ENCODE measurements at regions not wholly inside any gene's neighbourhood (a gene's known extent, or its start where the extent isn't known, plus 50 kb on each side); places are given as distances from the start of the nearest gene placed in this dataset.
"Not testable (repeated sequence)": the region's sequence is repeated elsewhere in the genome, so short reads cannot be mapped to it uniquely, and the experiment has no call there.

GRCh38 chr3:137820366-137820765 is 56.3 kb downstream of the SOX14 start:
- DNase-seq: no peak

- DNase-seq: no peak
Measured at GRCh38 chr3:137835096-137835495, 71.0 kb downstream of the SOX14 start.

GRCh38 chr3:137845194-137845593 is 81.1 kb downstream of the SOX14 start:
- DNase-seq: no peak

- DNase-seq: no peak
Measured at GRCh38 chr3:137845666-137846065, 81.6 kb downstream of the SOX14 start.

GRCh38 chr3:137852391-137852830 is 88.3 kb downstream of the SOX14 start:
- DNase-seq: no peak

- no peak for DNase-seq
Measured at GRCh38 chr3:137854533-137855261, 90.6 kb downstream of the SOX14 start.

GRCh38 chr3:137866001-137866400 is 101.9 kb downstream of the SOX14 start:
- DNase-seq: no peak

GRCh38 chr3:137866933-137867332 is 102.8 kb downstream of the SOX14 start:
- no peak for DNase-seq

- no peak for DNase-seq
Measured at GRCh38 chr3:137867611-137868010, 103.5 kb downstream of the SOX14 start.

- DNase-seq: no peak
Measured at GRCh38 chr3:137869022-137869421, 104.9 kb downstream of the SOX14 start.

- not testable (repeated sequence) for DNase-seq
Measured at GRCh38 chr3:137872589-137872988, 108.5 kb downstream of the SOX14 start.

- not testable (repeated sequence) for DNase-seq
Measured at GRCh38 chr3:137896842-137897241, 113.1 kb upstream of the CLDN18 start.

- DNase-seq: no peak
Measured at GRCh38 chr3:137906985-137907649, 102.8 kb upstream of the CLDN18 start.

GRCh38 chr3:137924628-137925027 is 85.3 kb upstream of the CLDN18 start:
- no peak for DNase-seq

- DNase-seq: no peak
Measured at GRCh38 chr3:137925080-137925479, 84.9 kb upstream of the CLDN18 start.

- no peak for DNase-seq
Measured at GRCh38 chr3:137926991-137927390, 83.0 kb upstream of the CLDN18 start.

- DNase-seq: no peak
Measured at GRCh38 chr3:137930976-137931375, 79.0 kb upstream of the CLDN18 start.

- no peak for DNase-seq
Measured at GRCh38 chr3:137938876-137939275, 71.1 kb upstream of the CLDN18 start.

- no peak for DNase-seq
Measured at GRCh38 chr3:137944593-137944992, 65.4 kb upstream of the CLDN18 start.

- peak; percentile 86 for DNase-seq
Measured at GRCh38 chr3:137946356-137946973, 63.5 kb upstream of the CLDN18 start.

- DNase-seq: no peak
Measured at GRCh38 chr3:137947117-137947516, 62.8 kb upstream of the CLDN18 start.

- DNase-seq: no peak
Measured at GRCh38 chr3:137948400-137949072, 61.4 kb upstream of the CLDN18 start.

GRCh38 chr3:137958636-137959035 is 51.3 kb upstream of the CLDN18 start:
- DNase-seq: no peak

All from hematopoietic multipotent progenitor cell treated with erythropoietin and hydrocortisone succinate and interleukin-3 and kit ligand, for 4 days (in vitro differentiated cells).